ENCODE measurements at regions not wholly inside any gene's neighbourhood (a gene's known extent, or its start where the extent isn't known, plus 50 kb on each side); places are given as distances from the start of the nearest gene placed in this dataset.

GRCh38 chr7:130881799-130882141 is 147.8 kb upstream of the KLF14 start:
- ATAC-seq = no peak
- Mint-ChIP-seq H3K27ac (no peak overlapping the region; the same call in 1 of the 2 replicates), H3K36me3 (no peaks in the 10 kb centered on the region), H3K9me3 (no peaks in the 10 kb centered on the region), H3K4me3 (no peak overlapping the region), H3K27me3 (ENCODE audit: low read depth) (no peaks in the 10 kb centered on the region), H3K4me1 (peaks cover 29% of the 10 kb centered on the region)
- no peak for TF ChIP-seq ZNF512 (CRISPR knock-in tag; IDR thresholded peaks at IDR 0.05; ENCODE audit: borderline replicate concordance)
- no peak for TF ChIP-seq ZBTB21 (CRISPR knock-in tag; IDR thresholded peaks at IDR 0.05; ENCODE audit: borderline replicate concordance)
- TF ChIP-seq ZNF263 (CRISPR knock-in tag; IDR thresholded peaks at IDR 0.05; ENCODE audit: low read depth) = no peak
- no peak for TF ChIP-seq ETV6 (CRISPR knock-in tag; IDR thresholded peaks at IDR 0.05)
- no peak for TF ChIP-seq CBFB (CRISPR knock-in tag; IDR thresholded peaks at IDR 0.05; ENCODE audit: low read depth)
- TF ChIP-seq, protein P1, sequence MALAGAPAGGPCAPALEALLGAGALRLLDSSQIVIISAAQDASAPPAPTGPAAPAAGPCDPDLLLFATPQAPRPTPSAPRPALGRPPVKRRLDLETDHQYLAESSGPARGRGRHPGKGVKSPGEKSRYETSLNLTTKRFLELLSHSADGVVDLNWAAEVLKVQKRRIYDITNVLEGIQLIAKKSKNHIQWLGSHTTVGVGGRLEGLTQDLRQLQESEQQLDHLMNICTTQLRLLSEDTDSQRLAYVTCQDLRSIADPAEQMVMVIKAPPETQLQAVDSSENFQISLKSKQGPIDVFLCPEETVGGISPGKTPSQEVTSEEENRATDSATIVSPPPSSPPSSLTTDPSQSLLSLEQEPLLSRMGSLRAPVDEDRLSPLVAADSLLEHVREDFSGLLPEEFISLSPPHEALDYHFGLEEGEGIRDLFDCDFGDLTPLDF (CRISPR knock-in tag; IDR thresholded peaks at IDR 0.05) = no peak
- no peak for TF ChIP-seq ZNF138 (CRISPR knock-in tag; conservative IDR thresholded peaks at IDR 0.05)
- no peak for TF ChIP-seq NR1H2 (CRISPR knock-in tag; IDR thresholded peaks at IDR 0.05)
- TF ChIP-seq, protein P2, sequence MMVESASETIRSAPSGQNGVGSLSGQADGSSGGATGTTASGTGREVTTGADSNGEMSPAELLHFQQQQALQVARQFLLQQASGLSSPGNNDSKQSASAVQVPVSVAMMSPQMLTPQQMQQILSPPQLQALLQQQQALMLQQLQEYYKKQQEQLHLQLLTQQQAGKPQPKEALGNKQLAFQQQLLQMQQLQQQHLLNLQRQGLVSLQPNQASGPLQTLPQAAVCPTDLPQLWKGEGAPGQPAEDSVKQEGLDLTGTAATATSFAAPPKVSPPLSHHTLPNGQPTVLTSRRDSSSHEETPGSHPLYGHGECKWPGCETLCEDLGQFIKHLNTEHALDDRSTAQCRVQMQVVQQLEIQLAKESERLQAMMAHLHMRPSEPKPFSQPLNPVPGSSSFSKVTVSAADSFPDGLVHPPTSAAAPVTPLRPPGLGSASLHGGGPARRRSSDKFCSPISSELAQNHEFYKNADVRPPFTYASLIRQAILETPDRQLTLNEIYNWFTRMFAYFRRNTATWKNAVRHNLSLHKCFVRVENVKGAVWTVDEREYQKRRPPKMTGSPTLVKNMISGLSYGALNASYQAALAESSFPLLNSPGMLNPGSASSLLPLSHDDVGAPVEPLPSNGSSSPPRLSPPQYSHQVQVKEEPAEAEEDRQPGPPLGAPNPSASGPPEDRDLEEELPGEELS (CRISPR knock-in tag; IDR thresholded peaks at IDR 0.05) = no peak
- no peak for TF ChIP-seq OVOL2 (CRISPR knock-in tag; IDR thresholded peaks at IDR 0.05; ENCODE audit: borderline replicate concordance)
- no peak for TF ChIP-seq NR2C2 (CRISPR knock-in tag; IDR thresholded peaks at IDR 0.05)
- no peak for TF ChIP-seq ZNF423 (CRISPR knock-in tag; IDR thresholded peaks at IDR 0.05)
- TF ChIP-seq AR (CRISPR knock-in tag; IDR thresholded peaks at IDR 0.05) = no peak
- TF ChIP-seq, protein P3, sequence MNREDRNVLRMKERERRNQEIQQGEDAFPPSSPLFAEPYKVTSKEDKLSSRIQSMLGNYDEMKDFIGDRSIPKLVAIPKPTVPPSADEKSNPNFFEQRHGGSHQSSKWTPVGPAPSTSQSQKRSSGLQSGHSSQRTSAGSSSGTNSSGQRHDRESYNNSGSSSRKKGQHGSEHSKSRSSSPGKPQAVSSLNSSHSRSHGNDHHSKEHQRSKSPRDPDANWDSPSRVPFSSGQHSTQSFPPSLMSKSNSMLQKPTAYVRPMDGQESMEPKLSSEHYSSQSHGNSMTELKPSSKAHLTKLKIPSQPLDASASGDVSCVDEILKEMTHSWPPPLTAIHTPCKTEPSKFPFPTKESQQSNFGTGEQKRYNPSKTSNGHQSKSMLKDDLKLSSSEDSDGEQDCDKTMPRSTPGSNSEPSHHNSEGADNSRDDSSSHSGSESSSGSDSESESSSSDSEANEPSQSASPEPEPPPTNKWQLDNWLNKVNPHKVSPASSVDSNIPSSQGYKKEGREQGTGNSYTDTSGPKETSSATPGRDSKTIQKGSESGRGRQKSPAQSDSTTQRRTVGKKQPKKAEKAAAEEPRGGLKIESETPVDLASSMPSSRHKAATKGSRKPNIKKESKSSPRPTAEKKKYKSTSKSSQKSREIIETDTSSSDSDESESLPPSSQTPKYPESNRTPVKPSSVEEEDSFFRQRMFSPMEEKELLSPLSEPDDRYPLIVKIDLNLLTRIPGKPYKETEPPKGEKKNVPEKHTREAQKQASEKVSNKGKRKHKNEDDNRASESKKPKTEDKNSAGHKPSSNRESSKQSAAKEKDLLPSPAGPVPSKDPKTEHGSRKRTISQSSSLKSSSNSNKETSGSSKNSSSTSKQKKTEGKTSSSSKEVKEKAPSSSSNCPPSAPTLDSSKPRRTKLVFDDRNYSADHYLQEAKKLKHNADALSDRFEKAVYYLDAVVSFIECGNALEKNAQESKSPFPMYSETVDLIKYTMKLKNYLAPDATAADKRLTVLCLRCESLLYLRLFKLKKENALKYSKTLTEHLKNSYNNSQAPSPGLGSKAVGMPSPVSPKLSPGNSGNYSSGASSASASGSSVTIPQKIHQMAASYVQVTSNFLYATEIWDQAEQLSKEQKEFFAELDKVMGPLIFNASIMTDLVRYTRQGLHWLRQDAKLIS (CRISPR knock-in tag; IDR thresholded peaks at IDR 0.05; ENCODE audit: borderline replicate concordance) = no peak
- DNase-seq (ENCODE audit: low spot score) = no peak
- POLR2A ChIA-PET = no interaction called here
- CTCF ChIA-PET = interaction anchor here (3.1 kb wide), 1 partner anchor 15 kb away, joined by 26 read pairs; no protein-coding TSS in a partner anchor

DNA sequence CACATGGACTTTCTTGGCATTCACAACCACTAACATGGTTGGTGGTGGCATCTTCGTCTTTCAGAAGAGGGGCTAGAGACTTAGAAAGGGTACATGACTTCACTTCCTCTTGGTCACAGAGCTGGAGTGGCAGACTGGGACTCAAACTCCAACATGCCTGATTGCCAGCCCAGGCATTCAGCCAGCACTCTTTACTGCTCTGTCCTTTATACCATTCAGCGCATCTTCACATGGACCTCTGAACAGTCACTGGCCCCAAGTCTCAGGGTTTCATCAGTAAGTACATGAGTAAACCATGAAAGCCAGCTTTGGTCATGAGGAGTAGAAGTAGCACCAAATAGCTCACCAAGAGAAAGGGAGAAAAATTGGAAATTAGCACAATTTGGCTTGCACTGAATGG is 148.4 kb upstream of the KLF14 start:
- ATAC-seq = no peak
- H3K27ac Mint-ChIP-seq = no peak overlapping the region
- CTCF ChIA-PET = interaction anchor here (0.6 to 3.1 kb wide), 2 partner anchors 14 to 157 kb away, joined by 3 to 26 read pairs; no protein-coding TSS in a partner anchor
- peaks cover 24% of the 10 kb centered on the region for H3K4me1 Mint-ChIP-seq
- H3K36me3 Mint-ChIP-seq = no peaks in the 10 kb centered on the region
- no peaks in the 10 kb centered on the region for H3K9me3 Mint-ChIP-seq
- no peak for DNase-seq (ENCODE audit: low spot score)
- H3K27me3 Mint-ChIP-seq (ENCODE audit: low read depth) = no peaks in the 10 kb centered on the region
- TF ChIP-seq ATF2 (CRISPR knock-in tag; IDR thresholded peaks at IDR 0.05; ENCODE audit: borderline replicate concordance, low read depth) = no peak
- TF ChIP-seq MYBL2 (CRISPR knock-in tag; IDR thresholded peaks at IDR 0.05) = no peak
- no peak for TF ChIP-seq GABPB1 (CRISPR knock-in tag; IDR thresholded peaks at IDR 0.05)
- no peak for TF ChIP-seq HMGA2 (CRISPR knock-in tag; IDR thresholded peaks at IDR 0.05)
- POLR2A ChIA-PET = no interaction called here
- no peak overlapping the region for H3K4me3 Mint-ChIP-seq

Measured in WTC11 (cell line).